HG03520 (cell line): ENCODE measurements at regions not wholly inside any gene's neighbourhood (a gene's known extent, or its start where the extent isn't known, plus 50 kb on each side); places are given as distances from the start of the nearest gene placed in this dataset.

ENCODE experiments used
- ATAC-seq: cut with Tn5 transposase; IDR thresholded peaks from one replicate; pipeline ENCODE4 v1.9.1; 2021; ENCODE audit warnings: mild to moderate bottlenecking, moderate library complexity; ENCODE audit not compliant: unreplicated experiment

- ATAC-seq: no peak
These were observed 128.0 kb downstream of the KIF20B start for GRCh38 chr10:89829262-89829886.

DNA sequence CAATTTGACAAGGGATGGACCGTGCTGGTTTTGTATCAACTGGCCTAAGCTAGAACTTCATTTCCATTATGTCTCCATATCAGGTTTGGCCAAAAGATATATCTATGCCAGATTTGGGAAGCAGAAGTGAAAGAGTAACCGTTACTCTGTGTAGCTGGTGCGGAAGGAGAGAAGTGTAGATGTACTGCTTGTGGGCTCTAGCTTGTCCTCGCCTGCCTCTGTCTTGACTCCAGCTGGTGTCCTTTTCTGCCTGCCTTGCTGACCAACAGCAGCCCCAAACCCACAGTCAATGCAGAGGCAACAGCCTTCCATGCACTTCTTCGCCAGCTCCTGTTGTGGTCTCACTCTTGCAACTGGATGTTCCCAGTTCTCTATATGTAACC is 128.5 kb downstream of the KIF20B start:
- ATAC-seq: no peak

DNA sequence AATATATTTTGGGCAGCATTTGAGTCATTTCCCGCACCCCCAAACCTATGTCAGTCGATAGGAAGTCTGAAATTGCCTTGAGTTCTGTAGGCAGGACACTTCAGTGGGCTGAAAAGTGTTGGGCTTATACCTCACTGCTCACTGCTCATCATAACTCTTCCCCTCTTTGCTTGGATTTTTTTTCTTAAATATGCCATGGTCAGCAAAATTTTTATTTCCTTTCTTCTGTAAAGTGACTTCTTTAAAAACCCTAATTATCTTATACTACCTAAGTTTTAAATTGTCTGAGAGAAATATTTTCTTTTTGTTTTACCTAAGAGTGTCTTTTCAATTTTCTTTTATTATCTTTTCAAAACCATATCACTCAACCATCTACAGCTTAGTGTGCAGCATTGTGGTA is 129.2 kb downstream of the KIF20B start:
- ATAC-seq: no peak

GRCh38 chr10:89836840-89837164 is 135.4 kb downstream of the KIF20B start:
- ATAC-seq: no peak

DNA sequence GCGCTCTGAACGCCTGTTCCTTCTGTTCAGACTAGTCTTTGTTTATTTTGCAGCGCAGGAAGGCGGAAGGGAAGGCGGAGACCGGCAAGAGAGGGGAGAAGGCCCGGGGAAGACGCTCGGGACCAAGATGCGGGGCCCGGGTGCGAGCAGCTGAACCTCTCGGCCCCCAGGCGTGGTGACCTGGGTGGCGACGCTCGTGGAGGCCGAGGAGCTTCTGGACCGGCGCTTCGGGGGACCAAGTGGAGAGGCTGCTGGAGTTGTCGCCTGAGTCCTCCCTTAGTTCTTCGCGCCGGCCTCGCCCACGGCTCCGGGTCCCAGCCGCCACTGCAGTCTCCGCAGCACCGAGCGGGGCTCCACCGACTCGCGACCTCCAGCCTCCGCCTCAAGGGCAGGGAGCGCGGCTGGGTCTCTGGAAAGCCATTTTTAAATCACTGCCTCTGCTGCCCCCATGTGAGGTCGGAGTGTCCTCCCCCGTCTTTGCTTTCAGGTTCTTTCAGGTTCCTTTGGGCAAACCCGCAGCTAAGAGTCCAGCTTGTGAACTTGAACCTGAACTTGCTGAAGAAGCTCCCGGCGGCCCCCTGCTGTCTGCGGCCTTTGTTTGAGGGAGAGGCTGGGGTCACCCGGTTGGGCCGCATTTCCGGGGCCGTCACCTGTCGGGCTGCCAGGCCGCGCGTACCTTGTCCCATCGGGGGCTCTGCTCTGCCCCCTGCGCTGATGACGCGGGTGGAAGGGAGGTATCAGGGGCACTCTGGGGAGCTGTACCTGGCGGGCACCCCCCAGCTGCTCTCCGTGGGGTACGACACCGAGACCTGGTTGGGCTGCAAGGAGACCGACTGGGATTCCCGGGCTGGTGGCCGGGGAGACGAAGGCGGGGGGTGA is 136.0 kb downstream of the KIF20B start:
- peak; percentile 48 for ATAC-seq

DNA sequence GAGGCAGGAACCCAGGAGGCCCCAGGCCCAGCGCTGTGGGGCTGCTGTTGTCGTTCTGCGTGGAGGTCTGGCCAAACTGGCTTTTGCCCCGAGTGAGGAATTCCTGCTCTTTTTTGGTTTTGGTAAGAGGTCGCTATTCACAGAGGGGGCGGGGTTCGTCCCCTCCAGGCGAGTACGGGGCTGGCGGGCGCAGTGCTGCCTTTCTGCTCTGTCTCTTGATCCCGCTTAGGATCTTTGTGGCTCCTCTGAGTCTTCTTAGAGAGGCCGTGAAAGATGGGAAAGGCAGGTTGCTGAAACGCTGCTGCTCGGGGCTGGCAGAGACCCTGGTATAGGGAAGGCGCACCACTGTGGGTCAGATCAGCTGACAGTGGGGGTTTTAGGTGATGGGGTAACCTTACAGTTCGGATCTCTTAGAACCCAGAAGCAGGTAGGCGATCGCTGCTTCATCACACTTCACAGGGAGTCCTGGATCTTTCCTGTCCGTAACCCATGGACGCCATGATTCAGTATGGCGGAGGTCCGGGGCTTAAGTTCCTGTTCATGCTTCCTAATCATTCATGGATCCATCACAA is 136.7 kb downstream of the KIF20B start:
- ATAC-seq: no peak

DNA sequence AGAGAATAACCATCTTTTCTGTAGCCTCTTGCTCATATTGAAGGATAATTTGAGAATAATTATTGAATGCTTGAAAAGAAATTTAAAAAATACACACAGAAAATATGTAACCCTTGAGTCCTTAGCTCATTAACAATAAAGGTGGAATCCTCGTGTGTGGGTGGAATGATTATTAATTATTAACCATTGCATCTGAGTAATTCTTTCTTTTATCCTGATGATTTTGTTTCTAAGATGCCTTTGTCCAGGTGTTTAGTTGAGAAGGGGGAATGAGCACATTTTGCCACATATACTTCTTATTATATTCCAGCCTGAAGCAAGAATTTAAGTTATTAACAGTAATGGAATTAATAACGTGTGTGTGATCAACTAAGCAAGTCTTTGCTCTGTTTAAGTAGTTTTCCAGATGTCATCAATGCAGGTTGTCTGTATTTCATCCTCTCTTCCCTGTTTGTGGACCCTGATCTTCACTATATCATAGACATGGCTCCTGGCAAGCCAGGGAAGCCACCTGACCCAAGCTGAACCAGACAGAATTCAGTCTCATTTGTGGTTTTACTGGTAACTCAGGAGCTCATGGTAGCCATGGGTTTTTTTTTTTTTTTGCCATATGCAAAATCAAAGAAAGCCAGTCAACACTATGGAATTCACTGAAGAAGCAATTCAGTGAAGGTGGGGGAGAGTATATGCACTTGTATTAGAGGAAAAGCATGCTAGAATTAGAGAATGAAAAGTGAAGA is 144.3 kb downstream of the KIF20B start:
- ATAC-seq: no peak

DNA sequence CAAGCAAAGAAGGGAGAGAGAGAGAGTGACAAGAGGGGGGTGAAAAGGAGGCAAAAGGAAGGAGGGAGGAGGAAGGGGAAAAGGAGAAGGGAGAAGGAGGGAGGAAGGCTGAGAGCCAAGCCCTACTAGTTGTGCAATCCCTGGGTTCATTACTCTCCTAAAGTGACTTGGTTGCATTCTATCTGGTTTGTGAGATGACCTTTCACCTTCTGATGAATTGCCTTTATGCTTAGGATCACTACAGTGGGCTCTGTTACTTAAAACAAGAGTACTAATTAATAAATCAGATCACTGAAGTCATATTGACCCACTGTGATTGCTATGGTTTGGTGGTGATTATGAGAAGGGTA is 144.9 kb downstream of the KIF20B start:
- no peak for ATAC-seq

- no peak for ATAC-seq
These were observed 145.4 kb downstream of the KIF20B start for GRCh38 chr10:89846786-89847185.

- ATAC-seq: no peak
These were observed 151.5 kb downstream of the KIF20B start for GRCh38 chr10:89852872-89853271.

GRCh38 chr10:89853781-89854191 is 152.4 kb downstream of the KIF20B start:
- ATAC-seq: no peak

GRCh38 chr10:89857431-89858042 is 156.1 kb downstream of the KIF20B start:
- no peak for ATAC-seq

- no peak for ATAC-seq
These were observed 159.8 kb downstream of the KIF20B start for GRCh38 chr10:89861199-89861573.

DNA sequence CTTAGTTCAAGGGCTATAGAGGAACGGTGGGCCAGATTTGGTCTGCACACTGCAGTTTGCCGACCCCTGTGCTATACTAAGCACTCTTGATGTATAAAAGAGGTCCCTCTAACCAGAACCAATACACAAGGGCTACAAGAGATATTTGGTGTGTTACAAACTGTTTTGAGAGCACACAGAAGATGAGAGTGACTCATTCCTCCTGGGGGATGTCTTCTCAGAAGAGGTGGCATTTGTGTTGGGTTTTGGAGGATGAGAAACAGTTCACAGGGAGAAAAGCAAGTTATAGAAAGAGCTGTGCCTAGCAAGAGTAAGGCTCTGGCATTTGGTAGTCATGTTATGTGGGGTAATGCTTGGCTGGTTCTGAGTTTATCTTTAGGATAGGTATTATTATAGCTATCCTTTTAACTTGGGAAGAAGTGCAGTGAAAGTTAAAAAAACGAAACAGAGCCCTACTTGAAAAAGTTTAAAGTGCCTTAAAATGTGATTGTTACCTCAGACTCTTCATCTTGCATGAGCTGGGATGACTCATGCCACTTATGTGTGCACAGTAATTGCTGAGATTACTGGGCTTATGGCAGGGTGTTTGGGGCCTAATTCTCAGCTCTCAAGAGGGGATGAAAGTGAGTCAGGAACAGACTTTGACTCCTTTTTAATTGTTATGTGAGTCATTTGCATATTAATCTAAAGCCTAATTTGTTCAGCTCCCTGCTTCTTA is 160.4 kb downstream of the KIF20B start:
- ATAC-seq: no peak

DNA sequence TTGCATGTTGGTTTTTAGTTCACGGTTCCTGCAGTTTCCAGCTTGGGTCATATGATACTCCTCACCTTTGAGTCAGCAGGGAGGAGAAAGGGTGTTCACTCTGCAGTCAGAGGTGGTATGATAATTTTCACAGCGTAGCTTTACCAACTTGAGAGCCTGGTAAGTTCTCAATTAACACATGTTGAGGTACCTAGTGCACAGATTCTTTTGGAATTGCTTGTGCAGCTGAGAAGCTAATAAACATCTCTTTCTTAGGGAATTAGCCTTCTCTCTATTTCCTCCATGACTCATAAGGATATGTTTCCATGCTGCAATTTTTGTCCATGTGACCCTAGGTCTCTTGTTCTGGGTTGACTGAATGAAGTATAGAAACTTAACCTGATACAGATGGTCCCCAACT is 166.6 kb downstream of the KIF20B start:
- ATAC-seq: no peak

DNA sequence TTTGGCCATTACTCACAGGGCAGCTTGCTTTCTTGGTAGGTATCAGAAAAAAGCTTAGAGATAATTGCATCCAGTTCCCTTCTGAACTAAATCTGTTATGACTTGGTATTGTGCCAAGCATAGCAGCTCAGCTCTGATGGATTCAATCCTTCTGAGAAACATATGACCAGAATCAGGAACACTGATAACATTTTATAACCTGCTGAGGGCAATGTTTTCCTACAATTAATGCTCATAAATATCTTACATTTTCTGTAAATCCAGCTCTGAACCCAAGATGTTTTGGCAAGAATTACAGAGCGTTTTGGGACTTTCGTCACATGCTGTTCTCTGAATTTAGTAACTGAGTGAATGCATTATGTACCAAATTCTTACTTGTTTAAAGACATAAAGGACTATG is 167.8 kb downstream of the KIF20B start:
- ATAC-seq: no peak

GRCh38 chr10:89869592-89870156 is 168.3 kb downstream of the KIF20B start:
- ATAC-seq: no peak

DNA sequence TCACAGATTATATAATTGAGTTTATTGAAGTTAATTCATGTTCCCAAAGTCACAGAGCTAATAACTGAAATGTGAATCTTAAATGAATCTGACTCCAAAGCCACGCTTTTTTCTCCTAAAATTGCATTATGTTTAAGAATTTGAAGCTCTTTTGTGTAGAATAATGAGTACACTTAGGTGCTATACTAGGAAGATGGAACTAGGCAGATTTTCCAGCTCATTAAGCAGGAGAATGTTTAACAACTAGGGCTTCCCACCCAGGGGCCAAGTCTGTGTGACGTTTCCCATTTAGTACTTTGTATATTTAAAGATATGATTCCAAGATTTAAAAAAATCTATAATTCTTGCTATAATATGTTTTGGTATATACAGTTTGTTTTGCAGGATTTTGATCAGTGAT is 169.5 kb downstream of the KIF20B start:
- no peak for ATAC-seq

GRCh38 chr10:89873055-89873454 is 171.7 kb downstream of the KIF20B start:
- ATAC-seq: peak; percentile 91

- ATAC-seq: no peak
These were observed 174.2 kb downstream of the KIF20B start for GRCh38 chr10:89875557-89875956.
